ENCODE measurements at regions not wholly inside any gene's neighbourhood (a gene's known extent, or its start where the extent isn't known, plus 50 kb on each side); places are given as distances from the start of the nearest gene placed in this dataset.

GRCh38 chr2:105574796-105575344 lies 169.8 kb upstream of the NCK2 start:
- ATAC-seq, result no peak
- peaks cover 0 to 33% (median 6%) of the 10 kb centered on the region in 3 donors for H3K4me1 ChIP-seq
- H3K36me3 ChIP-seq, result no peaks in the 10 kb centered on the region
- no peak for TF ChIP-seq CTCF (IDR thresholded peaks at IDR 0.05)
- TF ChIP-seq POLR2A (IDR thresholded peaks at IDR 0.05), result no peak
- no peak for TF ChIP-seq EP300 (IDR thresholded peaks at IDR 0.05)
- no peak for TF ChIP-seq POLR2AphosphoS5 (IDR thresholded peaks at IDR 0.05)
- H3K27ac ChIP-seq, result peak overlapping the region in 1 of 4 donors; percentile 2
- H3K4me3 ChIP-seq, result no peak overlapping the region
- WGBS, 2 donors (ENCODE audit: low coverage in 1 of 2), result 43 to 54% methylated on average over 1 to 2 of the region's 2 CpGs
- H3K27me3 ChIP-seq, result no peaks in the 10 kb centered on the region
- H3K9me3 ChIP-seq, result no peaks in the 10 kb centered on the region

- Histone ChIP-seq H3K27me3 (no peaks in the 10 kb centered on the region), H3K36me3 (no peaks in the 10 kb centered on the region), H3K27ac (no peak overlapping the region), H3K4me3 (no peak overlapping the region), H3K9me3 (no peaks in the 10 kb centered on the region), H3K4me1 (peaks cover 0 to 33% (median 6%) of the 10 kb centered on the region in 3 donors)
- TF ChIP-seq CTCF (IDR thresholded peaks at IDR 0.05) (no peak), POLR2AphosphoS5 (IDR thresholded peaks at IDR 0.05) (no peak), EP300 (IDR thresholded peaks at IDR 0.05) (no peak), POLR2A (IDR thresholded peaks at IDR 0.05) (no peak)
- WGBS, 2 donors (ENCODE audit: low coverage in 1 of 2), result 76 to 100% methylated on average over 1 to 4 of the region's 8 CpGs
- ATAC-seq, result no peak
Observed at GRCh38 chr2:105573910-105574655, 170.6 kb upstream of the NCK2 start.

- no peak for ATAC-seq
Observed at GRCh38 chr2:105573490-105573889, 171.2 kb upstream of the NCK2 start.

GRCh38 chr2:105571445-105571987 lies 172.7 kb upstream of the FHL2 start:
- H3K27ac ChIP-seq, result peak overlapping the region in 1 of 4 donors; percentile 28

More at GRCh38 chr2:105573490-105573889, 171.2 kb upstream of the NCK2 start:
- H3K36me3 ChIP-seq, result no peaks in the 10 kb centered on the region
- H3K9me3 ChIP-seq, result no peaks in the 10 kb centered on the region
- no peak for TF ChIP-seq POLR2A (IDR thresholded peaks at IDR 0.05)
- no peak for TF ChIP-seq EP300 (IDR thresholded peaks at IDR 0.05)
- TF ChIP-seq CTCF (IDR thresholded peaks at IDR 0.05), result no peak
- no peak for TF ChIP-seq POLR2AphosphoS5 (IDR thresholded peaks at IDR 0.05)
- peaks cover 0 to 33% (median 6%) of the 10 kb centered on the region in 3 donors for H3K4me1 ChIP-seq
- no peak overlapping the region for H3K27ac ChIP-seq
- no peak overlapping the region for H3K4me3 ChIP-seq
- 46 to 65% methylated on average over 5 of the region's 5 CpGs for WGBS, 2 donors (ENCODE audit: low coverage in 1 of 2)
- H3K27me3 ChIP-seq, result no peaks in the 10 kb centered on the region

GRCh38 chr2:105570757-105571156 lies 171.9 kb upstream of the FHL2 start:
- no peak for ATAC-seq
- Histone ChIP-seq H3K9me3 (no peaks in the 10 kb centered on the region), H3K36me3 (no peaks in the 10 kb centered on the region), H3K4me3 (no peak overlapping the region), H3K27me3 (no peaks in the 10 kb centered on the region), H3K4me1 (peaks cover 0 to 35% (median 5%) of the 10 kb centered on the region in 3 donors), H3K27ac (no peak overlapping the region)
- TF ChIP-seq CTCF (IDR thresholded peaks at IDR 0.05), result no peak
- WGBS, 2 donors (ENCODE audit: low coverage in 1 of 2), result 83 to 91% methylated on average over 4 of the region's 4 CpGs

More at GRCh38 chr2:105571445-105571987, 172.7 kb upstream of the FHL2 start:
- Histone ChIP-seq H3K4me3 (no peak overlapping the region), H3K4me1 (peaks cover 0 to 42% (median 10%) of the 10 kb centered on the region in 3 donors), H3K36me3 (no peaks in the 10 kb centered on the region), H3K27me3 (no peaks in the 10 kb centered on the region), H3K9me3 (no peaks in the 10 kb centered on the region)
- ATAC-seq, result peak; percentile 18
- 60 to 83% methylated on average over 1 to 5 of the region's 9 CpGs for WGBS, 2 donors (ENCODE audit: low coverage in 1 of 2)
- TF ChIP-seq EP300 (IDR thresholded peaks at IDR 0.05) (no peak), POLR2A (IDR thresholded peaks at IDR 0.05) (no peak)

All from gastroesophageal sphincter (tissue), 4 donors.